HL-60/S4 treated with phorbol 12-myristate 13-acetate at 8.2 ng/mL for 4 days and 3 days (cell line): ENCODE measurements at regions not wholly inside any gene's neighbourhood (a gene's known extent, or its start where the extent isn't known, plus 50 kb on each side); places are given as distances from the start of the nearest gene placed in this dataset.

Experiments used
- in situ Hi-C: fragments of 300-500 bp; cut with MboI; formaldehyde crosslinking; loops from 2 replicates; pipeline ENCODE4 v1.15.0; 2022; ENCODE audit warnings: low sequenced_read_pairs

GRCh38 chr16:86823888-86824671 is 245.7 kb downstream of the FOXL1 start:
- in situ Hi-C loops: no loop called here

DNA sequence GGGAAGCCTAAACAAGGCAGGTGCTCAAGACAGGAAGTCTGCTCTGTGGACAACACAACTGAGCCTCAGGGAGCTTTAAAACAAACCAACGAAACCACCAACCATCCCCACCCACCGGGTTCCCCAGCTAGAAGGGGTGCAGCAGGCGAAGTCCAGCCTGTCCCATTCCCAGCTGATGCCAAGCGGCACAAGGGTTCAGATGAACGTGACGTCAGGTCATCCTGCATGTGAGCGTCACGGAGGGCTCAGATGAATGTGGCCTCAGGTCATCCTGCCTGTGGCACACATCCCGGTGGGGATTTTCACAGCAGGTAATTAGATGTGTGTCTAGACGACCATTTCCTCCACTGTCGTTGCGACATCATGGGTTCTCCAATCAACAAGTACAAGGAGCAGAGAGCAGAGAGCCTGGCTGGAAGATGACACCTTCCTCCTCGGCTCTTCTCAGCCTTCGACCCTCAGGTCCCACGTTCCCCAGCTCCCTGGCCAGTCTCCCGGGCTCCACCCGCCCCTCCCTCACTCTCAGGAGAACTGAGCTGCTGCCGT is 246.5 kb downstream of the FOXL1 start:
- in situ Hi-C loops: no loop called here

GRCh38 chr16:86825631-86826030 is 247.3 kb downstream of the FOXL1 start:
- in situ Hi-C loops: no loop called here

DNA sequence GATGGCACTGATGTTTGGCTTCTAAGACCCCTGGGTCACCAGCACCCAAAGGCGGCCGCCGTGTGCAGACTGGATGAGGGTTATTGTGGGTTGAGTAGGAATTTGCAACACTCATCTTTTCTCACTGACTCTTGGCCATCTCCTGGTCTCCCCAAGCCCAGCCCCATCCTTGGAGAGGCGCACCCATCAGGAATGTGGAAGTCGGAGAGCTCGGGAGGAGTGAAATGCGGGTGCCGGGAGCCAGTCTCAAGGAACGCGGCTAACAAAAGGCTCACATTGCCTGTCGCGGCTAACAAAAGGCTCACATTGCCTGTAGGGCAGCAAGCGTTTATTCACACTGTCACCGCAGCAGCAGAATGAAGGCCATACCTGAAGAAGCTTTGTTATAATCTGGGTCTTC is 248.6 kb downstream of the FOXL1 start:
- in situ Hi-C loops: no loop called here

DNA sequence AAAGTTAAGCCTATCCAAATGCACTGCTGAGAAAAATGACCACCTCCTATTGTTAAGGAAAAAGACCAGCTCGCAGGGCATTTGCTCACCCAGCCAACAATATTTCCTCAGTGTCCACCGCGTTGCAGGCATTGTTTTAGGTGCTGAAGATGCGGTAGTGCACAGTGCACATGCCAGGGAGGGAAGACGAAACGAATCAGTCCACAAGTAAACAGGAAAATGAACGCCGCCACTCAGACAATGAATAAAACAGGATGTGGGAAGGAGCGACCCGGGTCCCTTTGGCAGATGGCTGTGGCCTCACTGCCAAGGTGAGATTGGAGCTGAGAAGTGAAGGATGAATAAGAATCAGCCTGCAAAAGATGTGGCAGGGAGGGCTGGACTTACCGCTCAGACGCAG is 249.2 kb downstream of the FOXL1 start:
- in situ Hi-C loops: no loop called here

- in situ Hi-C loops: no loop called here
Observed at GRCh38 chr16:86828202-86828601, 249.9 kb downstream of the FOXL1 start.

GRCh38 chr16:86828653-86829052 is 250.3 kb downstream of the FOXL1 start:
- in situ Hi-C loops: no loop called here

- in situ Hi-C loops: no loop called here
Observed at GRCh38 chr16:86831366-86831765, 253.0 kb downstream of the FOXL1 start.

DNA sequence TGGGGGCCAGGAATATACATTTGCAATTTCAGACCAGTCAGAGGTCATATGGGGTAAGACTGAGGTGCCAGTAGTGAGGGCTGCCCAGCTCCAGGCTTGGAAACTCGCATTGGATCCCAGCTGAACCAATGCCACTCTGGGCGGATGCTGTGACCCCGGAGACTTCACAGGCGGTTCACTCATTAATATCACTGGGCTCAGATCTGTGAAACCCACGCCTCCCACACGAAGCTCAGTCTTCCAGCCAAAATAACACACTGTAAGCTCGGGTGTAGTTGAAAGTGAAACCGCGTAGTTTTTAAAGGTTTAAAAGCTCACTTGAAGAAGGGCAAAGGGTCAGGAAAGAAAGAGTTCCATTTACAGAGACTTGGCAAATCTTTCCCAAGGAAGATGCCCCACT is 254.8 kb downstream of the FOXL1 start:
- in situ Hi-C loops: no loop called here

DNA sequence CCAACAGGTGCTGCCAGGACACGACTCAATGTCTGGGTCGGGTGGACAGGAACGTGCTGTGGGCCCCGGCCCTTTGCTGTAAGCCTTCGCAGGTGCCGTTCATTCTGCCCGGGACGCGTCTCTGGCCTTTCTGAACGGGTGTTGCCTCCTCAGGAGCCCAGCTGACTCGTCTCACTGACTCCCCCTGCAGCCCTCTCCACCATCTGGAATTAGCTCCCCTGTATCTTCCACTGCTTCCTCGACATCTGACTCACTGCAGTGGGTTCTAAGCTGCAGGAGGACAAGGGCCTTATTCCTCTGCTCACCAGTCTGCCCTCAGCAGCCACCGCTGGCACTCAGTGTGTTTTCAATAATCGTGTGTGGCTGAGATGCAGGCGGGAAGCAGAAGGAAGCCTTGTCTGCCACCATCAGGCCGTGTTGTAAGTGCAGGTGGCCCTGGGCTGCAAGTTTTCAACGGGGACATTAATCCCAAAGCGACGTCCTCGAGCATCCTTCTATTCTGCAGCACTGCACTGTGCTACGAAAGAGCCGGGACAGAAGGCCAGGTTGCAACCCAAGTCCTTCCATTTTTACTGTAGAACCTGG is 256.2 kb downstream of the FOXL1 start:
- in situ Hi-C loops: no loop called here

DNA sequence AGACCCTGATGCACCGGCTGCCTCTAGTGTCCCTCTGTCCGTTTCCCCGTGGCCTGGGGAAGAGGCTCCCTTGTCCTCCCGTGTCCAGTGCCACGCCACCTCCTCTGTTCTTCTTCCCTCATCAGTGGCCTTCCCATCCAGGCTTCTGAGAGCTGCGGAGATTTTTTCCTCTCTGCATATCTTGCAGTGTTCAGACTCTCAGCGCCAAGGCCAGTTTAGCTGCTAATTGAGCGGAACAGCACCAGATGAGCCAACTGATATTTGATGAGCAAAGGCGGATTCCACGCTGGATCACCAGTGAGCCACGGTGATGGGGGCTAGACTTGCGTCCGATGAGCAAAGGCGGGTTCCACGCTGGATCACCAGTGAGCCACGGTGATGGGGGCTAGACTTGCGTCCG is 257.6 kb downstream of the FOXL1 start:
- in situ Hi-C loops: no loop called here

- in situ Hi-C loops: no loop called here
Observed at GRCh38 chr16:86836503-86837129, 258.3 kb downstream of the FOXL1 start.

GRCh38 chr16:86843812-86844211 is 265.5 kb downstream of the FOXL1 start:
- in situ Hi-C loops: no loop called here

DNA sequence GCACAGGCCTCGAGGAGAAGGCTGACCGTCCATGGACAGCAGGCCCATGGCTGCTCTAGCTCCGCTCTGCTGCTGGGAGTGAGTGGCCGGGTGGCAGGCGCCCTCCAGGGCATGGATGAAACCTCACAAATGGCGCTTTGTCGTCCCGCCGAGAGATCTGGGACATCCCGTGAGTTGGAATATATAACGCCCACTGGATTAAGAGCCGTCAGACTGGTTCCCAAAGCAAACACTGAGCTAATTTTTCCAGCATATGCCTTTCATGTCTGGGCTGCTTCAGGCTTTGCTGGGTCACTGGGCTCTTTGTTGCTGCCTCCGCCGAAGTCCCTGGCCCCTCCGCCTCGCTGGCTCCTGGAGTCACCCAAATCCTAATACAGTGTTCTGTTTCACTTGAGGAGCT is 266.3 kb downstream of the FOXL1 start:
- in situ Hi-C loops: no loop called here

DNA sequence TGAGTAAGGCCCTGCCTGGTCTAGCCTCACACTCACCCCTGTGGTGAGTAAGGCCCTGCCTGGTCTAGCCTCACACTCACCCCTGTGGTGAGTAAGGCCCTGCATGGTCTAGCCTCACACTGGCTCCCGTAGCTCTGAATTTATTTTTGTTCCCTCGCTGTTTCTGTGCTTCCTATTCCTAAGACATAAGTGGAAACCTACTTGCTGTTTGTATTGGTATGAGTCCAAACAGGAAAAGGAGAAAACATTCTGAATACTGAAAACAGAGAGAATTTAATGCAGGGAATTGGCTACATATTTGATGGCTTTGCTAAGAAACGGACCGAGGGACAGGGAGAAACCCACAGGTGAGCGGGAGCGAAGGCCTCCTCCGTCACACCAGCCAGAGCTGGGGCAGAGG is 267.8 kb downstream of the FOXL1 start:
- in situ Hi-C loops: no loop called here

- in situ Hi-C loops: no loop called here
Observed at GRCh38 chr16:86848821-86849220, 270.5 kb downstream of the FOXL1 start.

GRCh38 chr16:86850670-86851069 is 272.3 kb downstream of the FOXL1 start:
- in situ Hi-C loops: no loop called here

DNA sequence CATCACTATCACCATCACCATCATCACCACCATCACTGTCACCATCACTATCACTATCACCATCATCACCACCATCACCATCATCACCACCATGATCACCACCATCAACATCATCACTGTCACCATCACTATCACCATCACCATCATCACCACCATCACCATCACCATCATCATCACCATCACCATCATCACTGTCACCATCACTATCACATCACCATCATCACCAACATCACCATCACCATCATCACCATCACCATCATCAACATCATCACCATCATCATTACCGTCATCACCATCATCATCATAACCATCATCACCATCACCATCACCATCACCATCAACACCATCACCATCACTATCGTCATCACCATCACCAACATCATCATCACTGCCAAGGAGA is 273.8 kb downstream of the FOXL1 start:
- in situ Hi-C loops: no loop called here

DNA sequence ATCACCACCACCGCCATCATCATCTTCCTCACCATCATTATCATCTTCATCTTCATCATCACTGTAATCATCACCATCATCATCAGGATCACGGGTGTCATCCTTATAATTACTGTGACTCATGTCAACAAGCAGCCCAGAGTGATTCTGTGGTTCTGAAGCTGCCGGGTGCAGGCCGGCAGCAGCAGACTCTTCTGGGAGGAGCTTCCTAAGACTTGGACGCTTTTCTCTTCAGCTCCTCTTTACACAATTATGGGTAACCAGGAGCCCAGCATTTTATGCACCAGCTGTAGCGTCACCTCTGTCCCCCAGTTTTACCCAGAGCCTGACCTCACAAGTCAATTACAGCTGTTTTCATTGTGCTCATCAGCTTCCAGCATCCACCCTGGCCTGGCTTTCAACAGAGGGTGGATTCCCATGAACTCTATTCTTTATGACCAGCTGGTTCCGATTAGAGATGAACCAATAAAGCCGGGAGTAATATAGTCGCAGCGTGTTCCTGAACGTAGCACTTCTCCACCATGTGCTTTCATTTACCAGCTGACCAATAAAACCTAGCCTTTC is 275.8 kb downstream of the FOXL1 start:
- in situ Hi-C loops: no loop called here

DNA sequence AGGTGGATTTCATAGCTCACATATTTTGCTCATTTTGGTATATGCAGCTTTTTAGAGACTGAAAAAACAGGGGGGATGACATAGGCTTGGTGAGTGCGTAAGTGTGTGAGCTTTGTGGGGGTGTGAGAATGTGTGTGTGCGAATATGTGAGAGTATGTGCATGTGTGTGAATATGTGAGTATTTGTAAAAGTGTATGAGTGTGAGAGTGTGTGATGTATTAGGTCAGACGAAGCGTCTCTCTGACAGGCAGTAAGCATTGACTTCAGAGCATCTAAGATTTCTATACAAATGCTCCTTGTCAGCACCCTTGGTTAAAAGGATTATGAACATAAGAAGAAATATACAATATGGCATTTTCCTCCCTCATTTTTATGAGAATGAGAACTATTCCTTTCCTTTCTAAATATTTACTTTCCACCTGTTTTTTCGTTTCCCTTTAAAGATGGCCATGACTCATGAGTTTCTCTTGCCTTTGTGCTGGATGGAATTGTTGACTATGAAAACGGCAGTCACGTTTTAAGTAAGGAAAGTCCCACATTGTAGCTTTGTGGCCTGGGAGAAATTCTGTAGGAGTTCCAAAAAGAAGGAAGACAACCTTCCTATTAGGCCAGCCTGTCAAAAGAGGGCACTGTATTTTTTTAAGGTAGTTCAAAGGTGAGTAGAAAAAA is 276.4 kb downstream of the FOXL1 start:
- in situ Hi-C loops: no loop called here

DNA sequence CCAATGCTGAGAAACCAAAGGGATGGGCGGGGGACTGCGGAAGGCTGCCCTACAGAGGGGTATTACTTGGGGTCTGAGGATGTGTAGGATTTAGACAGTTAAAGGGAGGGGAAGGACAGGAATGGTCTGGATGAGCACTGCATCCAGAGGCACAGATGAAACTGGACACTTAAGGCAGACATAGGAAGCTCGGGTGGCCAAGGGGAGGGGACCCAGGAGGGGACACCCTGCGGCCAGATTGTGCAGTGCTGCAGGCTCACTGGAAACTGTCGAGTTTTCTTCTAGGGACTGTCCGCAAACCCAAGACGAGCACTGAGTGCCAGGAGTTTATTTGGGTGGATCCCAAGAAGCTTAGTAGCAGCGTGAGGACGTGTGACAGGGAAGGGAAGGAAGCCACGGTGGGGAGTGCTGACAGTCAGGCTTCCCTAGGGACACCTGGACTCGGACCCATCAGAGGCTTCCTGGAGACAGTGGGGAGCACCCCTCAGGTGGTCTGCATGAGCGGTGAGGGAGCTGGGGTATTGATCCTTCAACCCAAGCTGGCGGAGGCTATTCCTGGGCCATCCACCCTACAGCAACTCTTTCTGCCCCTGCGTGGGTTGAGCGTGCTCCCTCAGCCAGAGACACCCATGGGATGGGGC is 278.7 kb downstream of the FOXL1 start:
- in situ Hi-C loops: no loop called here
